ENCODE measurements at regions not wholly inside any gene's neighbourhood (a gene's known extent, or its start where the extent isn't known, plus 50 kb on each side); places are given as distances from the start of the nearest gene placed in this dataset.
"Not testable (repeated sequence)": the region's sequence is repeated elsewhere in the genome, so short reads cannot be mapped to it uniquely, and the experiment has no call there.

DNA sequence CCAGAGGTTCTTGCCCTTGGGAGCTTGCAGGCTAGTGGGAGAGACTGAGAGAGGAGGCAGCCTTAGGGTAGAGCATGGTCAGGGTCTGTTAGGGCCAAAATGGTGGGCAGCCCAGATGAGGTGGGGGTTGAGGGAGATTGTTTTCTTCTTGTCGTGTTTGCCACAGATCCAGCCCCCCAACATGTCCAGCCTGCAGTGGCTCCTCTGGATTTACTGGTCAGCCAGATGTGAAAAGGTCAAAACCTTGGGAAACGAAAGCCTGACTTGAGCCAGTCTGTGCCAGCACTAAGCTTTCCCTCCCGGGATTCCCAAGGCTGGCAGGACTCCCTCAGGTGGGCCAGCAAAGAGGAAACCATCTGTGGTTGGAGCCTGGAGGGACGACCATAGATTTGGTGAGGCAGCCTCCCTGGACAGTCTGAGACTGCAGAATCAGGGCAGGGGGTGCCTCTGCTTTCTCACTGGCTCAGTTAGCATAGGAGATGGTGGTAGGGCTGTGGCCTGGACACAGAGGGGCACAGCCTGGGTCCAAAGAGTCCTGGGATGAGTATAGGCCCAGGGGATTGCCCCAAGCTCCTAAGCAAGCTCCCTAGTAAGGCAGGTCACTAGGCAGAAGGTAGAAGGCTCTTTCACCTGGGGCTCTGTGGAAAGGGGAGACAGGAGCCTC lies 51.2 kb upstream of the PRR23C start:
- no peak for DNase-seq

DNA sequence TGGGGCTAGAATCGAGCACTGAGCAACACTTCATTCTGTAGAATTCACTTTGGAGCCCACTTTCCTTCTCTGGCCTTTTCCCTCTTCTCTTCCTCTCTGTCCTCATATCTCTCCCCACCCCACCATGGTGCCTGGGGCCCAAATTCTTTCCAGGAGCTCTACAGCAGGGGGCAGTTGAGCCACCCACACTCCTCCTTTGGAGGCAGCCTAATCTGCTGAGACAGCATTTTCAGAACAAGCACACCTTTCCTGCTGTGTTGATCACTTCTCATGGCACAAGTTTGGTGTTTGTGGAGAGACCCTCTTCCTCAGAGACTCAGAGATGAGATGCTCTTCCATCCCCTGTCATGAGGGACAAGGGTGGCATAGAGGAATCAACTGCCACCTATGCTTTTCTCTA lies 52.0 kb upstream of the PRR23C start:
- DNase-seq = no peak

DNA sequence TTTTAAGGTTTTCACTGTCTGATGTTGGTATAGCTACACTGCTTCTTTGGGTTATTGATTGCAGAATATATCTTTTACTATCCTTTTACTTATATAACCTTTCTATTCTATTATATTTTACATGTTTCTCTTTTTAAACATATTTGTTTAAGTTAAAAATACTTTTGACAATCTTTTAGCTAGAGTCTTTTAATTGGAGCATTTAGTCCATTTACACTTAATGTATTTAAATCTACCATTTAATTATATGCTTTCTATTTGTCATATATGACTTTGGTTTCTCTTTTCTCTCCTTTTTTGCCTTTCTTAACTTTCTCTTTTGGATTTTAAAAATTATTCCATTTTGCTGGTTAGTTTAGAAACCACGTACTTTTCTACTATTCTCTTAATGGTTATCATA lies 53.7 kb upstream of the PRR23C start:
- no peak for DNase-seq

GRCh38 chr3:139099968-139100817 lies 55.5 kb upstream of the PRR23C start:
- no peak for DNase-seq

DNA sequence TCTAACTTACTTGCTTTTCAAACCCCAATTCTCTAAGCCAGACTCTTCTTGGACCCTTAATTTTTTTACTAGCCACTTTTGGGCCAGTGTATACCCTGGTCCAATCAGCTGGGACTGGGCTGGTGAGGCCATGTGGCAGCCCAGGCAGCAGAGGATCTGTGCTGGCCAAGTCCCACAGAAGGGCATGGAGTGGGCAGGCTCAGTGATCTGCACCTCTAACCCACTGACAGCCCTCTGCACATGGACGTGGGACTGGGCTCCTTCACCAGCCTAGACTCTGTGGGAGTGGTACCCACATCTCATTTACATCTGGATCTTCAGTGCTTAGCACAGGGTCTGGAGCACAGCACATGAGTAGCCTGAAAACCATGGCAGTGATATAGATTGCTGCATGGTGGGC lies 56.1 kb upstream of the PRR23C start:
- no peak for DNase-seq

DNA sequence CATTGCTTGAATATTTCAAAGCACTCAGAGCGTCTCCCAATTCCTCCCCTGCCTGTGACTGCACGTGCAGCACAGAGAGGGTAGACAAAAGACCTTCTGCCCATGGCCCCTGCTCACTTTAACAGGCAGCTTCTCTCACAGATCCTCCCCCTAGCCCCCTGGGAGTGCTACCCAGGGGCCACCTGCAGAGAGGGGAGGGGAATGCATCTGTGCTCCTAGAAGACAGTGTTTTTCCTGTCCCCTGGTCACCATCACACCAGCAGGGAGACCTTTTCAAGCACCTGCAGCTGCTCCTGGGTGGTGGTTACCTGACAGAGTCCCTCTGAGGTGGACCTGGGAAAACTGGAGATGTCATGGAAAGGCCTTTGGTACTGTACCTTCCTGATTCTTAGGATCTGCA lies 56.7 kb upstream of the PRR23C start:
- no peak for DNase-seq

- DNase-seq = no peak
These were observed 58.8 kb upstream of the PRR23C start for GRCh38 chr3:139103484-139103883.

- no peak for DNase-seq
These were observed 59.4 kb upstream of the PRR23C start for GRCh38 chr3:139104062-139104461.

- DNase-seq = no peak
These were observed 60.5 kb upstream of the PRR23C start for GRCh38 chr3:139105154-139105702.

DNA sequence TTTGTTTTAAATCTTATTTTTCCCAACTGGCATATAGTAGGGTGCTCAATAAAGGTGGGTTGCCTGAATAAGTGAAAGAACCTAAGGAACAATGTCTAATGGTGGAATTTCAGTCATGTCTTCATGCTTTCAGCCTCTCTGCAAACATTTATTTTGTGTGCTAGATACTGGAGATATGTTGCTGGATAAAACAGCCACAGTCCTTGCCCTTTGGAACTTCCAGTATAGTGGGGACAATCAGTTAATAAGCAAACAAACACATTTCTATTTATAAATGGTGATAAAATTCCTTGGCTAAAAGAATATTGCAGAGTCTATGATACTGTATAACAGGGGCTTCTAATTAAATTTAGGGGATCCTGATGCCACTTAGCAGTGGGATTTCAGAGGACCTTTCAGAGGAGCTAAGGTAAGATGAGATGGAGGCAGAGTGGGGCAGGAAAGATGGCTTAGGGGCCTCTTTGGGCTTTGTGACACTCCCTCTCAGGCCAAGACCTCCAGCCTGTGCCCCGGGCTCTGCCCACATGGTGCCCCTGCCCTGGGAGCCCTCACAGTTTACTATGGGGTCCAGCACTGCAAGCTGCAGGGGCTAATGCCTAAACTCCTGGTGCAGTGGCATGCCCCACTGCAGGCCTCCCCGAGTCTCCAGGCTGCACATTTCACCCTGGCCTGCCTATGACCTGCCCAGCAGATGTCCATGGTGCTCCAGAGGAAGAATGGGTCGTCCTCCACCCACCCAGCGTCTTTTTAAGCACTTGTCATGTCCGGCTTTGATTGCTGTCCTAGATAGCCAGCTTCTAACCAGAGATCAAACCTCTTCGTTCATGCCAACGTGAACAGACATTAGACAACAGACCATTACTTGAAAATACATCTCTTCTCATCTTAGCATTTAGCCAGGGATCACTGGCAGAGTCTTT lies 61.6 kb upstream of the PRR23C start:
- DNase-seq = no peak

DNA sequence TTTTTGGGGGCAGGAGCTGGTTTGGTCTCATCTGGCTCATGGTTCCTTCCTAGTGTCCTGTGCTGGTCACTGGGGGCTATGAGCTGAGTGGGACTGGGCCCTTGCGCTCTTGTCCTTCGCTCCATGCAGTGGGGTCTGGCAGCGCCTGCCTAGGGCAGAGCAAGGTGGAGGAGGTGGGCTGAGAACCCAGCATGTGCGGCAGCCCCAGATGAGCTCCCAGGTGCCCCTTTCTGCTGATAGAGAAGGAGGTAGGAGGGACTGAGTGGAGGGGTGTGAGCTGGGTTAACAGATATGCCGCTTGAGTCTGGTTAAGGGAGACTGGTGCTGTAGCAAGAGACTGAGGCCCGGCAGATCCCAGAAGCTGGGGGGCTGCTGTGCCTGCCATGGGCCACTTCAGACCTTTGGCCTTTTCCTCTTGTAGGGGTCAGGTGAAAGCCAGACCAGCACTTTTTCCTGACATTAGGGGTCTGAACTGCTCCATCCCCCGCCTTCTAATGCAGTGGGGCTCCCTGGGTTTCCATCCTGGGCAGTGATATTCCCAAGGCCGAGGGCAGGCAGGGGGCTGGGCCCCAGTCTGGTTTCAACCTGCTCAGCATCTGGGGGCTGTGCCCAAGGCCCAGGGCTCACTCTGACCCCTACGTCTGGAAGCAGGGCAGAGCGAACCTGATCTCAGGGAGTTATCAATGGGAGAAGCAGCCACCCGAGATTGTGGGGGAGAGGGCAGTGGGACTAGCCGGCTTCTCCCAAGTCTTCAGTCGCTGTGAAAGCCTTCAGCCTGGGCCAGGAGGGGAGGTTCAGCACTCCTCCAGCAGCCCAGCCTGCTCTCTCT lies 62.9 kb upstream of the PRR23C start:
- no peak for DNase-seq

- no peak for DNase-seq
These were observed 63.7 kb upstream of the PRR23C start for GRCh38 chr3:139108253-139108969.

DNA sequence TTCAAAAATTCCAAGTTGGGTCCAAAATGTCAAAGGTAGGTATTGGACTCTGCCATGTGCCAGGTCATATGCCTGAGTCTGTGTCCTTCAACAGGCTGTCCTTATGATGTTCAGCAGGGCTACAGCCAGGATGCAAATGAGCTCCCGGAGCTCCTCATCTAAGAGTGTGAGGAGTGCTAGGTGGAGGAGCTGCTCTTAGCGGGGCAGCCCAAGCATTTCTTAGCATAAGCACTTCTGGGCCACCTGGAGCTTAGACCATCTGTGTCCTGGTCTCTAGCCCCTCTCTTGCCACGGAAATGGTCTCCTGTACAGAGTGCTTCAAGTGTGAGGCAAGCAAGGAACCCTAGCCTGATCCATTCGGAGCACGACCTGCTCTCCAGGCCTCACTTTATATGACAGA lies 64.6 kb upstream of the PRR23C start:
- DNase-seq = no peak

DNA sequence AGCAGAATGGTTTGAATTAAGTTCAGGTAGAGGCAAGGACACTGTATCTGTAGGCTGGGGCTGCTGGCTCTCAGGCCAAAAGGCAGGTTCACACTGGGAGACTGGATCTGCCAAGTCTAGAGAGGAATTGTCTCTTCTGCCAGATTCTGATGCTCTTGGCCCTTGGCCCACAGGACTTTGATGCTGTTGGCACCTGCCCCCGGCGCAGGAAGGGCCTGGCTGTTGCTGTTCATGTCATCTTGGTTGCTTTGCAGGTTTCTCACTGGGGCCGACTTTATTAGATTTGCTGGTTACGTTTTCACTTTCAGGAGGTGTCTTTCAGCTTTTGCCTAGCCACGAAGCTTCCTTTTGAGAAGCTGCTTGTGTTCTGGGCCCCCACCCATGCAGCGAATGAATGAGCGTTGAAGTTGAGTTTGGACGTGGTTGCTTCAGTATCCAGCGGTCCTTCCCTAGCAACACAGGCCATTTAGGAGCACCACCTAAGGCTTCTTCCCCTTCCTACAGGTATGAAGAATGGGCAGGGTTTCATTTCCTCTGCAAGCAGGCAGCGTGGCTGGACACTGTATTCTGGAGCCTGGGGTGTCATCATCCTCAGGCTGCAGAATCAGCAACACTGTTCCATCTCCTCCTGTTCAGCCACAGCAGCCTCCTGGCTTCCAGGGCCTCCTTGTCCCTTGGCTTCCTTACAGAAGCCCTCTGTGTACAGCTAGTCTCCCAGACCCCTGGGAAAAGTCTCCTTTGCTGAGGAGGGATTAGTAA lies 65.6 kb upstream of the PRR23C start:
- no peak for DNase-seq

DNA sequence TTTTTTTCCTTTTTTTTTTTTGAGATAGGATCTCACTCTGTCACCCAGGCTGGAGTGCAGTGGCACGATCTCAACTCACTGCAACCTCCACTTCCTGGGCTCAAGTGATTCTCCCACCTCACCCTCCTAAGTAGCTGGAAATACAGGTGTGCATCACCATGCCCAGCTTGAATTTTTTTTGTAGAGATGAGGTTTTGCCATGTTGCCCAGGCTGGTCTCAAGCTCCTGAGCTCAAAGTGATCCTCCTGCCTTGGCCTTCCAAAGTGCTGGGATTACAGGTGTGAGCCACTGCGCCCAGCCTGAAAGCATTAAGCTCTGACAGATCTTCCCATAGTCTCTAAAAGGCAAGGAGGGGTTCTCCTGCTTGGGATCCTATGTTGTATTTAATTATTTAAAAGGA lies 66.2 kb upstream of the PRR23C start:
- DNase-seq = not testable (repeated sequence)

- DNase-seq = peak; percentile 38
These were observed 66.9 kb upstream of the PRR23C start for GRCh38 chr3:139111392-139112229.

DNA sequence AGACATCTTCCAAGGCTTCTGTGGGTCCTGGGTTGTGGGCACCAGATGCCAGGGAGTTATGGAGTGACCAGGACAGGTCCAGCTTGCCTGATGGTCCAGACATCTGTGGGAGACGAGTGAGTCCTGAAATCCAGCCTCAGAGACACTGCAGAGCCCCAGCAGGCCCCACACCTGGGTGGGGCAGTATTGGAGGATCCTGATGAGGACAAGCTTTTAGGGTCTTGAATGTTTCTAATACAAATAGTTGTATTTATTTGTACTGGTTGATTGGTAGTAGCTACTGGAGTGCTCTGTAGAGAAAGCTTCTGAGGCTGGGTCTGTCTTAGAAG lies 67.5 kb upstream of the PRR23C start:
- no peak for DNase-seq

- no peak for DNase-seq
These were observed 68.7 kb upstream of the PRR23C start for GRCh38 chr3:139113231-139113992.

DNA sequence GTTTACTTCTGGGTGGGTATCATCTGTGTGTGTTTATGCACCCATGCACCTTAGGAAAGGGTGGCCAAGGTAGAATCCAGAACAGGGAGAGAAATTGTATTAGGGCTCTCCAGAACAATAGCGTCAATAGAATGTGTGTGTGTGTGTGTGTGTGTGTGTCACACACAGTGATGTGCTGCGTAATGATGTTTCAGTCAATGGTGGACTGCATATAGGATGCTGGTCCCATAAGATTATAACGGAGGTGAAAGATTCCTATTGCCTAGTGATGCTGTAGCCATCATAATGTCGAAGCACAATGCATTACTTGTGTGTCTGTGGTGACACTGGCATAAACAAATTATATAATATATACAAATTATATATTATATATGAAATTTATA lies 69.3 kb upstream of the PRR23C start:
- no peak for DNase-seq

Data from fibroblast of skin of right quadriceps (primary cell).